DND-41 (cell line): ENCODE measurements at regions not wholly inside any gene's neighbourhood (a gene's known extent, or its start where the extent isn't known, plus 50 kb on each side); places are given as distances from the start of the nearest gene placed in this dataset.

ENCODE experiments used
- CTCF ChIP-seq: IDR thresholded peaks from 2 replicates; pipeline ENCODE4 v1.5.1; 2012; ENCODE audit warnings: borderline replicate concordance, low read length, moderate library complexity, mild to moderate bottlenecking; ENCODE audit not compliant: poor library complexity, severe bottlenecking; ENCODE audit errors: extremely low read depth
- EZH2 ChIP-seq: IDR thresholded peaks from 3 replicates; pipeline ENCODE4 v1.6.1; 2012; ENCODE audit warnings: borderline replicate concordance, low read depth, mild to moderate bottlenecking, moderate library complexity, low read length, inconsistent platforms; ENCODE audit not compliant: severe bottlenecking

GRCh38 chr11:12606597-12606996, 67.6 kb upstream of the TEAD1 start:
- TF ChIP-seq CTCF = no peak
- no peak for TF ChIP-seq EZH2
